ENCODE measurements at regions not wholly inside any gene's neighbourhood (a gene's known extent, or its start where the extent isn't known, plus 50 kb on each side); places are given as distances from the start of the nearest gene placed in this dataset.

GRCh38 chr1:91170571-91170970 is 148.7 kb upstream of the ZNF644 start:
- Histone ChIP-seq H3K36me3 (no peaks in the 10 kb centered on the region), H3K4me3 (ENCODE audit: low read depth, low read length) (no peak overlapping the region), H3K27me3 (no peaks in the 10 kb centered on the region), H3K4me1 (no peaks in the 10 kb centered on the region), H3K9me3 (no peaks in the 10 kb centered on the region)
- no peak for DNase-seq
- TF ChIP-seq CTCF (IDR thresholded peaks at IDR 0.05; ENCODE audit: low read depth, low read length): no peak

GRCh38 chr1:91166106-91166712 is 144.4 kb upstream of the ZNF644 start:
- Histone ChIP-seq H3K4me1 (no peaks in the 10 kb centered on the region), H3K9me3 (no peaks in the 10 kb centered on the region), H3K27me3 (no peaks in the 10 kb centered on the region), H3K36me3 (no peaks in the 10 kb centered on the region), H3K4me3 (ENCODE audit: low read depth, low read length) (no peak overlapping the region)
- peak; percentile 69 for TF ChIP-seq CTCF (IDR thresholded peaks at IDR 0.05; ENCODE audit: low read depth, low read length)
- peak; percentile 44 for DNase-seq

GRCh38 chr1:91165033-91165654 is 143.3 kb upstream of the ZNF644 start:
- peak; percentile 71 for DNase-seq
- no peaks in the 10 kb centered on the region for H3K4me1 ChIP-seq
- H3K9me3 ChIP-seq: no peaks in the 10 kb centered on the region

GRCh38 chr1:91162613-91163012 is 140.8 kb upstream of the ZNF644 start:
- H3K27me3 ChIP-seq: no peaks in the 10 kb centered on the region
- H3K4me3 ChIP-seq (ENCODE audit: low read depth, low read length): no peak overlapping the region
- no peak for DNase-seq
- no peaks in the 10 kb centered on the region for H3K9me3 ChIP-seq
- no peaks in the 10 kb centered on the region for H3K36me3 ChIP-seq
- TF ChIP-seq CTCF (IDR thresholded peaks at IDR 0.05; ENCODE audit: low read depth, low read length): no peak
- no peaks in the 10 kb centered on the region for H3K4me1 ChIP-seq

More at GRCh38 chr1:91165033-91165654, 143.3 kb upstream of the ZNF644 start:
- Histone ChIP-seq H3K36me3 (no peaks in the 10 kb centered on the region), H3K4me3 (ENCODE audit: low read depth, low read length) (no peak overlapping the region), H3K27me3 (no peaks in the 10 kb centered on the region)
- TF ChIP-seq CTCF (IDR thresholded peaks at IDR 0.05; ENCODE audit: low read depth, low read length): peak; percentile 84

GRCh38 chr1:91161749-91162148 is 139.9 kb upstream of the ZNF644 start:
- no peak for DNase-seq
- Histone ChIP-seq H3K36me3 (no peaks in the 10 kb centered on the region), H3K4me3 (ENCODE audit: low read depth, low read length) (no peak overlapping the region), H3K4me1 (no peaks in the 10 kb centered on the region), H3K9me3 (no peaks in the 10 kb centered on the region), H3K27me3 (no peaks in the 10 kb centered on the region)
- no peak for TF ChIP-seq CTCF (IDR thresholded peaks at IDR 0.05; ENCODE audit: low read depth, low read length)

GRCh38 chr1:91161166-91161565 is 139.3 kb upstream of the ZNF644 start:
- DNase-seq: no peak
- no peak for TF ChIP-seq CTCF (IDR thresholded peaks at IDR 0.05; ENCODE audit: low read depth, low read length)
- no peak overlapping the region for H3K4me3 ChIP-seq (ENCODE audit: low read depth, low read length)
- no peaks in the 10 kb centered on the region for H3K9me3 ChIP-seq
- no peaks in the 10 kb centered on the region for H3K27me3 ChIP-seq
- H3K36me3 ChIP-seq: no peaks in the 10 kb centered on the region
- H3K4me1 ChIP-seq: no peaks in the 10 kb centered on the region
